ENCODE measurements at regions not wholly inside any gene's neighbourhood (a gene's known extent, or its start where the extent isn't known, plus 50 kb on each side); places are given as distances from the start of the nearest gene placed in this dataset.

GRCh38 chr1:81069856-81070255 lies 730.9 kb upstream of the ADGRL2 start:
- Histone ChIP-seq H2BK12ac (ENCODE audit: low read depth, low read length) (no peak overlapping the region), H3K27me3 (replicated peaks in 1 of 4; ENCODE audit: control insufficient read depth in 3 of 4, extremely low read depth in 1 of 4, insufficient read depth in 3 of 4, low read length in 3 of 4) (no peaks in the 10 kb centered on the region), H3K36me3 (ENCODE audit: control insufficient read depth in 2 of 4, insufficient read depth in 4 of 4, low read length in 3 of 4) (no peaks in the 10 kb centered on the region), H2BK15ac (ENCODE audit: low read length) (no peak overlapping the region), H2AFZ (ENCODE audit: low read length) (no peak overlapping the region), H3K23ac (ENCODE audit: insufficient read length) (no peak overlapping the region), H4K5ac (ENCODE audit: insufficient read length, low read depth, low read length) (no peak overlapping the region), H3K79me2 (ENCODE audit: control insufficient read depth in 1 of 2, insufficient read depth in 2 of 2, low read length in 2 of 2) (no peaks in the 10 kb centered on the region), H4K91ac (replicated peaks; ENCODE audit: insufficient read length, low read length) (no peak overlapping the region), H3K79me1 (ENCODE audit: low read depth, low read length) (no peaks in the 10 kb centered on the region), H3K4ac (replicated peaks; ENCODE audit: insufficient read length, low read depth, low read length) (no peak overlapping the region), H3K9me3 (ENCODE audit: insufficient read depth in 2 of 2, low read depth in 1 of 2, low read length in 1 of 2) (no peaks in the 10 kb centered on the region), H3K4me1 (replicated peaks in 1 of 4; ENCODE audit: control insufficient read depth in 3 of 4, insufficient read depth in 4 of 4, low read length in 3 of 4) (peaks cover 0 to 6% (median 1%) of the 10 kb centered on the region in 4 experiments; a peak in 2 of 7 replicates), H2BK20ac (ENCODE audit: low read length) (no peak overlapping the region), H3K27ac (ENCODE audit: low read depth, low read length) (no peak overlapping the region), H2AK5ac (ENCODE audit: low read depth, low read length) (no peak overlapping the region), H4K8ac (ENCODE audit: extremely low read depth, insufficient read depth, low read length) (no peak overlapping the region), H3K56ac (replicated peaks; ENCODE audit: insufficient read length, low read depth, low read length) (no peak overlapping the region), H3K18ac (ENCODE audit: extremely low read depth, low read length) (no peak overlapping the region), H3K4me2 (ENCODE audit: insufficient read depth in 1 of 2, low read depth in 2 of 2, low read length in 2 of 2) (no peak overlapping the region), H3K4me3 (ENCODE audit: extremely low read depth in 1 of 4, insufficient read depth in 2 of 4, low read depth in 3 of 4, low read length in 4 of 4) (no peak overlapping the region), H4K20me1 (replicated peaks in 1 of 2; ENCODE audit: control insufficient read depth in 1 of 2, insufficient read depth in 2 of 2, low read length in 2 of 2) (no peaks in the 10 kb centered on the region), H2BK120ac (replicated peaks; ENCODE audit: low read depth, low read length) (no peak overlapping the region), H3K23me2 (ENCODE audit: low read depth, low read length) (no peaks in the 10 kb centered on the region), H3K14ac (ENCODE audit: insufficient read length) (no peak overlapping the region), H3K9ac (replicated peaks in 1 of 4; ENCODE audit: extremely low read depth in 1 of 4, low read depth in 3 of 4, low read length in 3 of 4) (no peak overlapping the region), H2BK5ac (ENCODE audit: low read depth, low read length) (no peak overlapping the region)
- WGBS, 2 experiments (ENCODE audit: extremely low coverage in 1 of 2, insufficient coverage in 1 of 2, insufficient read length in 1 of 2, insufficient replicate concordance in 2 of 2, low coverage in 1 of 2, low lambda C conversion rate in 2 of 2, missing lambda C conversion rate in 1 of 2): 91% methylated on average over 3 of the region's 3 CpGs; no CpG with 5 or more reads in 1 of the 2 experiments
- DNase-seq (ENCODE audit: low read depth in 1 of 2, low spot score in 2 of 2) (no peak), FAIRE-seq (no peak)
- CTCF ChIA-PET (ENCODE audit: partially characterized antibody): no interaction called here
- POLR2A ChIA-PET (ENCODE audit: partially characterized antibody): no interaction called here
- TF ChIP-seq SP4 (IDR thresholded peaks at IDR 0.05; ENCODE audit: low read length): no peak
- no peak for TF ChIP-seq POLR2A (IDR thresholded peaks at IDR 0.05; ENCODE audit: control extremely low read depth in 1 of 2, low read depth in 2 of 2, low read length in 2 of 2)
- TF ChIP-seq, protein P1, sequence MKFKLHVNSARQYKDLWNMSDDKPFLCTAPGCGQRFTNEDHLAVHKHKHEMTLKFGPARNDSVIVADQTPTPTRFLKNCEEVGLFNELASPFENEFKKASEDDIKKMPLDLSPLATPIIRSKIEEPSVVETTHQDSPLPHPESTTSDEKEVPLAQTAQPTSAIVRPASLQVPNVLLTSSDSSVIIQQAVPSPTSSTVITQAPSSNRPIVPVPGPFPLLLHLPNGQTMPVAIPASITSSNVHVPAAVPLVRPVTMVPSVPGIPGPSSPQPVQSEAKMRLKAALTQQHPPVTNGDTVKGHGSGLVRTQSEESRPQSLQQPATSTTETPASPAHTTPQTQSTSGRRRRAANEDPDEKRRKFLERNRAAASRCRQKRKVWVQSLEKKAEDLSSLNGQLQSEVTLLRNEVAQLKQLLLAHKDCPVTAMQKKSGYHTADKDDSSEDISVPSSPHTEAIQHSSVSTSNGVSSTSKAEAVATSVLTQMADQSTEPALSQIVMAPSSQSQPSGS (IDR thresholded peaks at IDR 0.05; ENCODE audit: low read length): no peak
- TF ChIP-seq CHD2 (IDR thresholded peaks at IDR 0.05; ENCODE audit: low read length): no peak
- no peak for TF ChIP-seq ASH2L (IDR thresholded peaks at IDR 0.05; ENCODE audit: low read length)
- TF ChIP-seq GABPA (IDR thresholded peaks at IDR 0.05; ENCODE audit: borderline replicate concordance, insufficient read depth, low read length): no peak
- TF ChIP-seq TAF7 (optimal IDR thresholded peaks at IDR 0.05; ENCODE audit: borderline replicate concordance, low read depth, low read length): no peak
- no peak for TF ChIP-seq TAF1 (IDR thresholded peaks at IDR 0.05; ENCODE audit: low read depth, low read length)
- no peak for TF ChIP-seq KDM1A (IDR thresholded peaks at IDR 0.05; ENCODE audit: borderline replicate concordance, low read length)
- no peak for TF ChIP-seq ZNF274 (IDR thresholded peaks at IDR 0.05; ENCODE audit: borderline replicate concordance, extremely low read depth, low read length)
- no peak for TF ChIP-seq BACH1 (IDR thresholded peaks at IDR 0.05; ENCODE audit: low read length)
- no peak for TF ChIP-seq PHF8 (conservative IDR thresholded peaks at IDR 0.05; ENCODE audit: low read depth, low read length)
- TF ChIP-seq CTBP2 (IDR thresholded peaks at IDR 0.05; ENCODE audit: borderline replicate concordance, insufficient read depth, insufficient read length, low read length): no peak

All from H1 (cell line).